GM19438 (cell line): ENCODE measurements at regions not wholly inside any gene's neighbourhood (a gene's known extent, or its start where the extent isn't known, plus 50 kb on each side); places are given as distances from the start of the nearest gene placed in this dataset.
"Not testable (repeated sequence)": the region's sequence is repeated elsewhere in the genome, so short reads cannot be mapped to it uniquely, and the experiment has no call there.

Experiments
- ATAC-seq: cut with Tn5 transposase; IDR thresholded peaks from one replicate; pipeline ENCODE4 v1.9.1; 2021; ENCODE audit warnings: low read depth; ENCODE audit not compliant: unreplicated experiment

- not testable (repeated sequence) for ATAC-seq
Measured at GRCh38 chr21:5975719-5976118, 4545.7 kb upstream of the TPTE start.

- not testable (repeated sequence) for ATAC-seq
Measured at GRCh38 chr21:5997586-5997985, 4523.8 kb upstream of the TPTE start.

GRCh38 chr21:6015422-6016057 is 4505.8 kb upstream of the TPTE start:
- ATAC-seq, result not testable (repeated sequence)

GRCh38 chr21:6020460-6020859 is 4500.9 kb upstream of the TPTE start:
- ATAC-seq, result not testable (repeated sequence)

GRCh38 chr21:6020953-6021716 is 4500.2 kb upstream of the TPTE start:
- ATAC-seq, result not testable (repeated sequence)

- ATAC-seq, result not testable (repeated sequence)
Measured at GRCh38 chr21:6021717-6022270, 4499.6 kb upstream of the TPTE start.

GRCh38 chr21:6023331-6023730 is 4498.1 kb upstream of the TPTE start:
- ATAC-seq, result not testable (repeated sequence)

- ATAC-seq, result not testable (repeated sequence)
Measured at GRCh38 chr21:6025139-6025538, 4496.2 kb upstream of the TPTE start.

- not testable (repeated sequence) for ATAC-seq
Measured at GRCh38 chr21:6027497-6027896, 4493.9 kb upstream of the TPTE start.

- not testable (repeated sequence) for ATAC-seq
Measured at GRCh38 chr21:6034124-6034678, 4487.2 kb upstream of the TPTE start.

- ATAC-seq, result not testable (repeated sequence)
Measured at GRCh38 chr21:6034820-6035473, 4486.4 kb upstream of the TPTE start.

- ATAC-seq, result not testable (repeated sequence)
Measured at GRCh38 chr21:6035474-6036155, 4485.8 kb upstream of the TPTE start.

GRCh38 chr21:6039224-6039623 is 4482.2 kb upstream of the TPTE start:
- not testable (repeated sequence) for ATAC-seq

GRCh38 chr21:6040095-6040494 is 4481.3 kb upstream of the TPTE start:
- not testable (repeated sequence) for ATAC-seq

GRCh38 chr21:6043430-6044275 is 4477.7 kb upstream of the TPTE start:
- ATAC-seq, result not testable (repeated sequence)

- not testable (repeated sequence) for ATAC-seq
Measured at GRCh38 chr21:6044695-6045094, 4476.7 kb upstream of the TPTE start.

- ATAC-seq, result not testable (repeated sequence)
Measured at GRCh38 chr21:6049930-6050329, 4471.5 kb upstream of the TPTE start.

- ATAC-seq, result not testable (repeated sequence)
Measured at GRCh38 chr21:6052109-6052508, 4469.3 kb upstream of the TPTE start.

GRCh38 chr21:6053145-6053544 is 4468.2 kb upstream of the TPTE start:
- ATAC-seq, result not testable (repeated sequence)
